VCaP (cell line): ENCODE measurements at regions not wholly inside any gene's neighbourhood (a gene's known extent, or its start where the extent isn't known, plus 50 kb on each side); places are given as distances from the start of the nearest gene placed in this dataset.
A peak's percentile ranks its signal among the peaks of the same experiment; 100 is the strongest.

Experiments
- H3K27ac ChIP-seq: fragments of 450-650 bp; 2 replicates; pipeline ENCODE4 v1.5.1; 2017
- TF ChIP-seq, protein P1 (sequence below): fragments of 450-650 bp; conservative IDR thresholded peaks from 2 replicates; pipeline ENCODE4 v1.5.1; 2017; ENCODE audit warnings: mild to moderate bottlenecking, moderate library complexity

DNA sequence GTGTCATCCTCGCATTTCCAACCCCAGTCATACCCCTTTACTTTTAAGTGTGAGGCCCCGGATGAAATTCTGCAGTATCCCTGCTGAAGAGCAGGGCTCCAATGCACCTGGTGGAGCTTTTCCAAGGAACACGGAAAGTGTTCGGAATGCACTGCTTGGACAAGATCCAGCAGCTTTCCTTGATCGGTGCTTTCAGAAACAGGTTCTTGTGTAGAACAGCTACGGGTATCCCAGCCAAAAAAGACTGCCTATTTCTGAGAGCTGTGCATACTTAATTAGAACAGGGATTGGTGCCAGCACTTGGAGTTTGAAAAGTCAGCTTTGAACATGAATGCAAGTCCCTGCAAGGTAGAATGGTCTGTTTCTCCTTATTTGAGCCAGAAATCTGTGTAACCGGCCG is 87.2 kb upstream of the C1QTNF9B start:
- TF ChIP-seq, protein P1, sequence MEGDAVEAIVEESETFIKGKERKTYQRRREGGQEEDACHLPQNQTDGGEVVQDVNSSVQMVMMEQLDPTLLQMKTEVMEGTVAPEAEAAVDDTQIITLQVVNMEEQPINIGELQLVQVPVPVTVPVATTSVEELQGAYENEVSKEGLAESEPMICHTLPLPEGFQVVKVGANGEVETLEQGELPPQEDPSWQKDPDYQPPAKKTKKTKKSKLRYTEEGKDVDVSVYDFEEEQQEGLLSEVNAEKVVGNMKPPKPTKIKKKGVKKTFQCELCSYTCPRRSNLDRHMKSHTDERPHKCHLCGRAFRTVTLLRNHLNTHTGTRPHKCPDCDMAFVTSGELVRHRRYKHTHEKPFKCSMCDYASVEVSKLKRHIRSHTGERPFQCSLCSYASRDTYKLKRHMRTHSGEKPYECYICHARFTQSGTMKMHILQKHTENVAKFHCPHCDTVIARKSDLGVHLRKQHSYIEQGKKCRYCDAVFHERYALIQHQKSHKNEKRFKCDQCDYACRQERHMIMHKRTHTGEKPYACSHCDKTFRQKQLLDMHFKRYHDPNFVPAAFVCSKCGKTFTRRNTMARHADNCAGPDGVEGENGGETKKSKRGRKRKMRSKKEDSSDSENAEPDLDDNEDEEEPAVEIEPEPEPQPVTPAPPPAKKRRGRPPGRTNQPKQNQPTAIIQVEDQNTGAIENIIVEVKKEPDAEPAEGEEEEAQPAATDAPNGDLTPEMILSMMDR, result no peak
- H3K27ac ChIP-seq, result peak overlapping the region; percentile 68

DNA sequence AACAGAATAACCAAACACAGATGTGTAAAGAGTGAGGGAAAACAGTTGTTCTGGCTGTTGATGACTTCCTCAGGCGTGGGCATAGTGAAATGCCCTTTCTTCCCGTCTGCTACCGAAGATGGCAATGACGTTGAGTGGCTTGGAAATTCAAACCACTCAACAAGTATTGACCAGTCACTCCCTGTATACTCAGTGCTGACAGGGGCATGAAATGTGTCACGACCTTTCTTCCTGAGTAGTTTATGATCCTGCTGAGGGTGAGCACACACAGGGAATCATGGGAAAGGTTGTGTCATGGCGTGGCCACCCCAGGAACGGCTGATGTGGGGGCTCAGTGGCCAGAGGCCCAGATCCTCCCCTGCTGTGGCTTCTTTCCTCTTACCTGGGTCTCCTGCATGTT is 87.8 kb upstream of the C1QTNF9B start:
- H3K27ac ChIP-seq, result peak overlapping the region; percentile 68
- TF ChIP-seq, protein P1, result no peak

DNA sequence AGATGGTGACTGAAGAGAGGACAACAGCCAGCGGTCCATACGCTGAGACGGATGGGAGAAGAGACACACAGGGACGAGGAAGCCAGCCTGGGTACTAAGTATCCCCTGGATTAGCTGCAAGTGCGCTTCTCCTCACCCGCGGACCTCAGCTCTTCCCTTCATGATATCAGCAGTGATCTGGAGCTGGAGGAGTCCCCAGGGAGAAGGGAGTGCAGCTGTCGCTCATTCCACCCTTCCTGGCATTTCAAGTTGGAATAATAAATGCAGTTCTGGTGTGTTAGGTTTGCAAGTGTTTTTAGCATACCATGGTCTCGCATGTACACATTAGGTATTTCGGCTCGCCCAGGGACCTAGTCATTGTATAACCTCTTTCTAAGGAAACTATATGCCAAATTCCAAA is 88.5 kb upstream of the C1QTNF9B start:
- TF ChIP-seq, protein P1, result no peak
- peak overlapping the region; percentile 68 for H3K27ac ChIP-seq

DNA sequence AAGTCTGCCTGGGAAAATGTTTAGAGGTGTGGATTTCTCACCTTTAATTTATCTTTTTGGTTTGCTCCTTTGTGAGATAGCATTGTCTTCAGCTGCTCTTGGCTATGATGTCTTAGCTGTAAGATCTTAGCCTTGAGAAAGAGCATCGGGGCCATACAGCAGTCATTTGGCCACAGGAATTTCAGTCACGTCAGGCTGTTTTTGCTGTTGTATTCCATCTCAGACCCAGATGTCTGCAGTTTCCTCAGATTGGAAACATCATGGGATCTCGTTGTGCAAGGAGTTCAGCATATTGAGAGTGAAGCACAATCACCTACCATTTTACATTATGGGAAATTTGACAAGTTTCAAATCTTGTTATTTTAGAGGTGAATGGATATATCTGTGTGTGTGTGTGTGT is 89.3 kb upstream of the C1QTNF9B start:
- H3K27ac ChIP-seq, result no peak overlapping the region
- TF ChIP-seq, protein P1, result no peak

DNA sequence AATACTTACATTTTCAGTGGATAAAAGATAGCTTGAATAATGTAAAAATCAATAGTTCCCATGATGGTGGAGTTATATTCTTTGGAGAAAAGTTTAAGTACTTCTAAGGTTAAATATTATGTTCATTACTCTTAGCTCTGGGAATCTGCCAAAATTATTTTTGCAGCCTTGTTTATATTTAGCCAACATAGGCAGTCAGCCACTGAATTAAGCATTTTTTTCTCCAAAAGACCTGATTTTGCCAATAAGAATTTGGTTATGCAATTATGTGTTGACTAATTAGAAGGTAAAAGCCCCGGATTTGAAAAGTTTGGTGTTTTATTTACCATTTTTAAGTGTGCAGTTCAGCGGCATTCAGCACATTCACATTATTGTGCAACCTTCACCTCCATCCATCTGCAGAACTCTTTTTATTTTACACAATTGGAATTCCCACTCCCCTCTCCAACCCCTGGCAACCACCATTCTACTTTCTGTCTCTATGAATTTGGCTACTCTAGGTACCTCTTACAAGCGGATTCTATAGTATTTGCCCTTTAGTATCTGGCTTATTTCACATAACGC is 90.1 kb upstream of the C1QTNF9B start:
- TF ChIP-seq, protein P1, result no peak
- no peak overlapping the region for H3K27ac ChIP-seq

DNA sequence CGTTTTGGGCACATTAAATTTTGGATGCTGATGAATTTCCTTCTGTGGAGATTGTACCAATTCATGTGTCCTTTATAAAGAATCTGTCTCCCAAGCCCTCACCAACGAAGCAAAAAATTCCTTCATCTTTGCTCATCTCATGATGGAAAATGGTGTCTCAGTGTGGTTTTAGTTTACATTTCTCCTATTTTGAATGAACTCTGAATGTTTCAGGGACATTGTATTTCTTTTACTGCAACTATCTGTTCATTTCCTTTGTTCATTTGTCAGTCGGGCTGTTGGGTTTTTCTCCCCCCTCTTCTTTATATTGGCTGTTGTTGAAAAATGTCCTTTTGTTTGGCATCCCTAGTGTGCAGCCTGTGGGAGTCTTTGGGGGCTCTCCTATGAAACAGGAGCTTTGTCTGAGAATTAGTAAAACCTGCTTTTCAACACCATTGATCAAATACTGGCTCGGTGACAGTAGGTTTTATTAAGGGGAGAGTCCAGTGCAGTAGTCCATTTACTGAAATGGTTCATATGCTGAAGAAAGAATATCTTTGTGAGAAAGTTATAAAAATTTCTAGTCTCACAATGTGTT is 91.3 kb upstream of the C1QTNF9B start:
- H3K27ac ChIP-seq, result peak overlapping the region; percentile 14
- TF ChIP-seq, protein P1, result no peak

DNA sequence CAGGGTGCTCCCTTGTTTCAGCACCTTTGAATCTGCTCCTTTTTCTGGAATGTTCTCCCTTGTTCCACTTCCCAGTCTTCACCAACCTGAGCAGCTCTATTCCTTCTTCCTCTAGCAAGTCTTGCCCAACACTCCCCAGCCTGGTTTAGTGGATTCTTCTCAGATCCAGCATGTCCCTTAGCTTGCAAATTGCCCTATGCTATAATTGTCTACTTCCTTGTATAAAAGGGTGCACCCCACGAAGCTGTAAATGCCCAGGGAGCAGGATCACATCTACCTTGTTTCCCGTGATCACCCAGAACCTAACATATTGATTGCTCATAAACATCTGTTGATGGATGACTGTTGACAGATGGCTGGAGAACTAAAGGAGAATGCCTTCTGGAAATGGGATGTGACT is 93.2 kb upstream of the C1QTNF9B start:
- no peak overlapping the region for H3K27ac ChIP-seq
- TF ChIP-seq, protein P1, result no peak
